Heart left ventricle (tissue), 16 donors: ENCODE measurements at regions not wholly inside any gene's neighbourhood (a gene's known extent, or its start where the extent isn't known, plus 50 kb on each side); places are given as distances from the start of the nearest gene placed in this dataset.

Experiments
- ATAC-seq, 4 donors: fragments of 200-7000 bp; cut with Tn5 transposase; one replicate each; pipeline ENCODE4 v1.9.1; 2020 to 2022; ENCODE audit warnings: moderate library complexity in 4 of 4, mild to moderate bottlenecking in 3 of 4, moderate number of reproducible peaks in 1 of 4
- DNase-seq, 5 donors: peaks; one replicate each; pipeline ENCODE4 v3.0.0-alpha.2; 2020
- H3K27ac ChIP-seq, 12 donors: fragments of 200-600 bp; sonication (generic) in 4 of 12; one replicate each; pipeline versions ENCODE4 v1.5.0 to v1.8.0; 2016 to 2022; ENCODE audit warnings: mild to moderate bottlenecking in 2 of 12
- H3K27me3 ChIP-seq, 9 donors: fragments of 200-600 bp; sonication (generic) in 2 of 9; one replicate each; pipeline versions ENCODE4 v1.5.1 to v1.8.0; 2016 to 2022; ENCODE audit warnings: mild to moderate bottlenecking in 3 of 9
- H3K36me3 ChIP-seq, 9 donors: fragments of 200-600 bp; sonication (generic) in 2 of 9; one replicate each; pipeline versions ENCODE4 v1.5.0 to v1.8.0; 2018 to 2022; ENCODE audit warnings: mild to moderate bottlenecking in 2 of 9
- H3K4me1 ChIP-seq, 12 donors: fragments of 200-600 bp; sonication (generic) in 4 of 12; one replicate each; pipeline versions ENCODE4 v1.5.0 to v1.8.0; 2016 to 2022; ENCODE audit warnings: mild to moderate bottlenecking in 3 of 12
- H3K4me3 ChIP-seq, 12 donors: fragments of 200-600 bp; sonication (generic) in 4 of 12; one replicate each; pipeline versions ENCODE4 v1.5.0 to v1.8.0; 2017 to 2022; ENCODE audit warnings: mild to moderate bottlenecking in 9 of 12, moderate library complexity in 4 of 12
- H3K9me3 ChIP-seq, 12 donors: fragments of 200-600 bp; sonication (generic) in 4 of 12; one replicate each; pipeline versions ENCODE4 v1.5.0 to v1.8.0; 2016 to 2022; ENCODE audit warnings: mild to moderate bottlenecking in 1 of 12
- POLR2A ChIP-seq, 2 donors: fragments of 450-650 bp; IDR thresholded peaks; one replicate each; pipeline ENCODE4 v1.6.1; 2017; ENCODE audit warnings: antibody characterized with exemption in 2 of 2, mild to moderate bottlenecking in 2 of 2, moderate library complexity in 2 of 2
- WGBS, 4 donors: extraction: QIAGEN DNeasy Blood & Tissue Kit in 2 of 4; methylation state at CpG; one replicate each; pipeline versions ENCODE4 v1.1.5 to v1.1.7; 2013 to 2018; 5-methylcytosine and 5-hydroxymethylcytosine counted together
- intact Hi-C, 10 donors: fragments of 100-400 bp; cut with DNase I; formaldehyde crosslinking; loops; one replicate each; pipeline versions ENCODE4 v1.11.1 to v1.14.2; 2022
- TF ChIP-seq, protein P1 (sequence below), 12 donors: fragments of 200-600 bp; sonication (generic) in 4 of 12; IDR thresholded peaks; one replicate each; pipeline versions ENCODE4 v1.5.0 to v1.8.0; 2018 to 2022; ENCODE audit warnings: antibody characterized with exemption in 12 of 12, mild to moderate bottlenecking in 5 of 12
- donor health status: ischemic (EF 13 %, LVEDD 7.1; RV severe dilation, severe dysfunction).
- donor health status: healthy with polysubstance abuse.
- donor health status: DM: no; HTN: yes; CAD: no.
- donor health status: DM: no; HTN: no; CAD: no.
- donor health status: ischemic (EF 25% LVEDD 6.9; RV normal size, moderate dysfunction).
- donor health status: ischemic (EF 25% LVEDD 5.7; RV mildly dilated, moderate dysfunction).
- donor health status: healthy.
- donor health status: DM: yes; HTN: yes; CAD: no.
- donor health status: ischemic (EF 35%, LVEDD 5.7; RV mildly dilated, moderate dysfunction).
- donor health status: nonischemic (EF 11% LVEDD 7.7; RV severe dilation, severe dysfunction).
- donor health status: DM: yes; HTN: yes; CAD: no.
- donor health status: PGD.
- donor health status: ischemic (EF 29% LVEDD 5.4; RV normal size, mild dysfunction).
- donor health status: nonischemic (EF 23%, LVEDD 6.1; RV moderate dilation, normal function).

DNA sequence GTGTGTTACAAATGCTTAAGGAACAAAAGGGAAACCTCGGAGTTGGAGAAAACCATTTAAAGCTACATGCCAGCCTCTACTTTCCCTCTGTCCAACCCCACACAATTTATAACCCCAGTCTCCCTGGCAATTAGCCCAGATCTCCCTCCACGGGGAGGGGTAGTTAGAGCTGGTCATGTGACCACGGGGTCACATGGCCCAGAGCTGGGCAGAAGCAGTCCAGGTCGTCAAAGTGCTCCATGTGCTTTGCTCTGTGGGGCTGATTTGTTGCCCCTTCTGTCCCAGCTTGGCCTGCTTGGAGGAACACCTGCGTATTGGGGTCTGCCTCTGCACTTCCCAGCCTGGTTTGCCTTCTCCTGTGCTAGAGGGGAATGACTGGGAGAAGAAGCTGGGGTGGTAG lies 219.1 kb downstream of the RBM19 start:
- TF ChIP-seq, protein P1, sequence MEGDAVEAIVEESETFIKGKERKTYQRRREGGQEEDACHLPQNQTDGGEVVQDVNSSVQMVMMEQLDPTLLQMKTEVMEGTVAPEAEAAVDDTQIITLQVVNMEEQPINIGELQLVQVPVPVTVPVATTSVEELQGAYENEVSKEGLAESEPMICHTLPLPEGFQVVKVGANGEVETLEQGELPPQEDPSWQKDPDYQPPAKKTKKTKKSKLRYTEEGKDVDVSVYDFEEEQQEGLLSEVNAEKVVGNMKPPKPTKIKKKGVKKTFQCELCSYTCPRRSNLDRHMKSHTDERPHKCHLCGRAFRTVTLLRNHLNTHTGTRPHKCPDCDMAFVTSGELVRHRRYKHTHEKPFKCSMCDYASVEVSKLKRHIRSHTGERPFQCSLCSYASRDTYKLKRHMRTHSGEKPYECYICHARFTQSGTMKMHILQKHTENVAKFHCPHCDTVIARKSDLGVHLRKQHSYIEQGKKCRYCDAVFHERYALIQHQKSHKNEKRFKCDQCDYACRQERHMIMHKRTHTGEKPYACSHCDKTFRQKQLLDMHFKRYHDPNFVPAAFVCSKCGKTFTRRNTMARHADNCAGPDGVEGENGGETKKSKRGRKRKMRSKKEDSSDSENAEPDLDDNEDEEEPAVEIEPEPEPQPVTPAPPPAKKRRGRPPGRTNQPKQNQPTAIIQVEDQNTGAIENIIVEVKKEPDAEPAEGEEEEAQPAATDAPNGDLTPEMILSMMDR (IDR thresholded peaks at IDR 0.05), result no peak
- TF ChIP-seq POLR2A (IDR thresholded peaks at IDR 0.05), result no peak

DNA sequence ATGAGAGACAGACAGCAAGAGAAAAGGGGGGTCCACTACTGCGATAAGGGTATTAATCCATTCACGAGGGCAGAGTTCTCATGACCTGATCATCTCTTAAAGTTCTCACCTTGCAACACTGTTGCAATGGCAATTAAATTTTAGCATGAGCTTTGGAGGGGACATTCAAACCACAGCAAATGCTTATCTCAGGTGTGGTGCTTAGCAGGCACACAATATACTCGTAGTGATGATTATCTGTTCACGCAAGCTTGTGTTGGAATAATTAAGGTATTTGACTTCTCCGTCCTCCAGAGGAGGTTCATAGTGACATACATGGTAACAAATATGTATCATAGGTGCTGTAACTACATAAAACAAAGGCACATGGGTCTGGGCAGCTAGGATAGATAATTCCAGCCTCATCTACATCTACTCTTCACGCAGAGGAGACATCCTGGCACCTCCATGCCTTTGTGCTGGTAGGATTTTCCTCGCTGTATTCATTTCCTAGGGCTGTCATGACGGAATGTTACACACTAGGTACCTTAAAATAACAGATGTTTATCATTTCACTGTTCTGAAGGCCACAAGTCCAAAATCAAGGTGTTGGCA lies 221.2 kb downstream of the RBM19 start:
- Histone ChIP-seq H3K27ac (no peak overlapping the region), H3K9me3 (no peaks in the 10 kb centered on the region), H3K36me3 (no peaks in the 10 kb centered on the region), H3K4me3 (no peak overlapping the region), H3K27me3 (peaks cover 0 to 57% (median 5%) of the 10 kb centered on the region in 9 donors), H3K4me1 (no peaks in the 10 kb centered on the region)
- TF ChIP-seq POLR2A (IDR thresholded peaks at IDR 0.05), result no peak
- TF ChIP-seq, protein P1 (IDR thresholded peaks at IDR 0.05), result no peak
- no peak for ATAC-seq
- DNase-seq, result no peak
- 56 to 62% (median 61%) methylated on average over 8 of the region's 8 CpGs for WGBS, 4 donors
- intact Hi-C loops, result no loop called here

More for the DNA sequence above, 219.1 kb downstream of the RBM19 start:
- Histone ChIP-seq H3K9me3 (no peaks in the 10 kb centered on the region), H3K36me3 (no peaks in the 10 kb centered on the region), H3K27me3 (peaks cover 0 to 50% (median 0%) of the 10 kb centered on the region in 9 donors), H3K4me3 (no peak overlapping the region), H3K27ac (no peak overlapping the region), H3K4me1 (no peaks in the 10 kb centered on the region)
- ATAC-seq (no peak), DNase-seq (no peak)
- intact Hi-C loops, result no loop called here
- 38 to 50% (median 45%) methylated on average over 5 of the region's 5 CpGs for WGBS, 4 donors

DNA sequence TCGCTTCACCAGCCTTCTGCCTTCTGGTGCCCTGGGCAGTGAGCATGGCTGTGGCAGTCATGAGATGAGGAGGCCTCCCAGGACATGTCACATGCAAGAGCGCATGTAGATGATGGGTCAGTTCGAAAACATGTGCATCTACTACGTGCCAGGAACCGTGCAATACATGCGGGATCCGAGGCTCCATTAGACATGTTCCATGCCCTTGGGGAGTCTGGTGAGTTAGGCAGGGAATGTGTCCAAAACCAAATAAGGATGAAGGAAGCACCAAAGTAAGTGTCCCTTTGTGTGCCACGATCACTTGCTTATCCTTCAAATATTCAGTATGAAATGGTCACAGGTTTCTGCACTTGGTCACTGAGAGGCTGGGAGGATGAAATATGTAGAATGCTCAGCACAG lies 223.3 kb downstream of the RBM19 start:
- intact Hi-C loops, result no loop called here
- WGBS, 4 donors, result 86 to 88% (median 87%) methylated on average over 8 of the region's 8 CpGs
- DNase-seq, result no peak
- no peak for ATAC-seq
- H3K4me1 ChIP-seq, result no peaks in the 10 kb centered on the region
- TF ChIP-seq POLR2A (IDR thresholded peaks at IDR 0.05), result no peak
- TF ChIP-seq, protein P1 (IDR thresholded peaks at IDR 0.05), result no peak
- H3K9me3 ChIP-seq, result peaks cover 0 to 10% (median 0%) of the 10 kb centered on the region in 12 donors
- H3K27ac ChIP-seq, result no peak overlapping the region
- peaks cover 0 to 57% (median 5%) of the 10 kb centered on the region in 9 donors for H3K27me3 ChIP-seq
- H3K36me3 ChIP-seq, result no peaks in the 10 kb centered on the region
- H3K4me3 ChIP-seq, result no peak overlapping the region

DNA sequence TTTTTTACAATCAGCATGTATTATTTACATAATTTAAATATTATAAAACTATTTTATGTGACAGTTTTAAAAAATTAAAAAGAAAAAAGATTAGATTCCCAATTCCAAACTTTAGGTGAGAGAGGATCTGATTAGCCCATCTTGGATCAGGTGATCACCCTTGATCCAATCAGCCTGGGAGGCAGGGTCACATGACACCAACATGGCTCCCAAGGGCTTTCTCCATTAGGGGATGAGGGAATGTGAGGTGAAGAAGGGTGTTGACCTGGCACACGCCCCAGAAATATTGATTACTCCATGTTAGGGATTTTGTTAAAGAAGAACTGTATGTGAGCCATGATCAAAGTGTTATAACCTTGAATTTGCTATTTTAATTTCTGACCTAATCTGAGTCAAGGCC lies 225.4 kb downstream of the RBM19 start:
- H3K27ac ChIP-seq, result no peak overlapping the region
- H3K36me3 ChIP-seq, result no peaks in the 10 kb centered on the region
- ATAC-seq, result no peak
- peaks cover 0 to 10% (median 0%) of the 10 kb centered on the region in 12 donors for H3K9me3 ChIP-seq
- H3K4me1 ChIP-seq, result no peaks in the 10 kb centered on the region
- DNase-seq, result no peak
- no peak overlapping the region for H3K4me3 ChIP-seq
- intact Hi-C loops, result no loop called here
- 58 to 86% (median 66%) methylated on average over 1 of the region's 1 CpG for WGBS, 4 donors
- H3K27me3 ChIP-seq, result peaks cover 0 to 46% (median 5%) of the 10 kb centered on the region in 9 donors
- no peak for TF ChIP-seq POLR2A (IDR thresholded peaks at IDR 0.05)
- TF ChIP-seq, protein P1 (IDR thresholded peaks at IDR 0.05), result no peak
